Vagina (tissue), 2 donors: ENCODE measurements at regions not wholly inside any gene's neighbourhood (a gene's known extent, or its start where the extent isn't known, plus 50 kb on each side); places are given as distances from the start of the nearest gene placed in this dataset.

Source experiments
- CTCF ChIP-seq, 3 experiments: fragments of 450-650 bp in 2 of 3; fragments of 200-600 bp in 1 of 3; sonication (generic) in 1 of 3; IDR thresholded peaks; one replicate each; pipeline ENCODE4 v1.5.1; 2017 to 2019; ENCODE audit warnings: antibody characterized with exemption in 3 of 3, mild to moderate bottlenecking in 2 of 3, moderate library complexity in 2 of 3
- POLR2A ChIP-seq, 2 donors: fragments of 450-650 bp; IDR thresholded peaks; one replicate each; pipeline ENCODE4 v1.6.1; 2017; ENCODE audit warnings: antibody characterized with exemption in 2 of 2, mild to moderate bottlenecking in 2 of 2, moderate library complexity in 2 of 2
- POLR2AphosphoS5 ChIP-seq, 2 donors: sonication (generic); formaldehyde crosslinking; IDR thresholded peaks; one replicate each; pipeline ENCODE4 v1.9.0; 2017; ENCODE audit warnings: antibody characterized with exemption in 2 of 2, mild to moderate bottlenecking in 2 of 2, low read depth in 1 of 2; ENCODE audit not compliant: insufficient read depth in 1 of 2

DNA sequence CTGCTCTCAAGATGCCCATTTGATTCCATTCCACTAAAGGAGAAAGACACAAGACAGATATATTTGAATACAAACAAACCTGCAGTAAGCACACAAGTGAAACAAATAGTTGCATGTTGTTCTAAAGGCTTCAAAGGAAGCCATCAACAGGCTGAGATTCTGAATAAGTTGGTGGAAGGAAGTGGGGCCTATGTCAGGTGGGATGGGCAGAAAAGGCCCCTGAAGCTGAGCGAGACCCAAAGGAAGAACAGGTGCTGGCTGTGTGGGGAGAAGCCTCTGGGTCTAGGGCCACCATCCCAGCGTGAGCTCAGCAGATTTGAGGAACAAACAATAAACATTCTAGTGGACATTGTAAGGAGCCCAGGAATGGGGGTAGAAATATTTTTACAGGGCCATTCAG lies 82.4 kb upstream of the PLAC8 start:
- no peak for TF ChIP-seq CTCF (IDR thresholded peaks at IDR 0.05)
- TF ChIP-seq POLR2AphosphoS5 (IDR thresholded peaks at IDR 0.05; ENCODE audit: insufficient read depth in 1 of 2, low read depth in 1 of 2) = no peak
- TF ChIP-seq POLR2A (IDR thresholded peaks at IDR 0.05) = no peak
